Skeletal muscle cell (primary cell): ENCODE measurements at regions not wholly inside any gene's neighbourhood (a gene's known extent, or its start where the extent isn't known, plus 50 kb on each side); places are given as distances from the start of the nearest gene placed in this dataset.

Experiments used
- DNase-seq: peaks from one replicate; pipeline ENCODE4 v3.0.0-alpha.2; 2010; ENCODE audit warnings: low read depth
- H3K4me3 ChIP-seq: 2 replicates; pipeline ENCODE4 v1.5.1; 2011; ENCODE audit warnings: low read depth, mild to moderate bottlenecking, control low read depth, low read length, moderate library complexity

DNA sequence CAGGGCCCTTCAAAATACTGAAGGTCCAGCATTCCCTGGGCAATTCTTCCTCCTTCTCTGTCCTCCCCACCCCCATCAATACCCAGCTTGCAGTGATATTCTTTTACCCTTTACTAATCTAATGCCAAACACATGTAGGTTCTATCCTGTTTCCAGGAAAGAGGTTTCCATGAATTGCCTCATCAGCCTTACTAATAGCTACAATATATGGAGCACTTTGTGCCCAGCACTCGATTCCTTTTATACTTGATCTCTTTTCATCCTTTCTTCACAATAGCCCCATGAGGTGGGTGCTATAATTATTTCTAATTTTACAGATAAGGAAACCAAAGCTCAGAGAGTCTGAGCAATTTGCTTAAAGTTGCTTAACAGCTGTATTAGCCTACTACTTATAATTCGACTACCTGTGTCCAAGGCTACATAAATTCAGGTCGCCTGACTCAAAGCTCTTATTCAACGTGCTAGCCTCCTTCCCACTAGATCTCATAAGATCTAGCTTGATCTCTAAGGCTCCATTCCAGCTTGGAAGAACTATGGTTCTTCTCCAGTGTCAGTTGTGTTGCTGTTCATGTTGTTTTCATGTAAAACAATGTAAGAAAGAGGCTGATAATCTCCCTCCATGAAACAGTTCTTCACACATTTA lies 229.6 kb upstream of the PGRMC2 start:
- peak; percentile 52 for DNase-seq
- H3K4me3 ChIP-seq = no peak overlapping the region

DNA sequence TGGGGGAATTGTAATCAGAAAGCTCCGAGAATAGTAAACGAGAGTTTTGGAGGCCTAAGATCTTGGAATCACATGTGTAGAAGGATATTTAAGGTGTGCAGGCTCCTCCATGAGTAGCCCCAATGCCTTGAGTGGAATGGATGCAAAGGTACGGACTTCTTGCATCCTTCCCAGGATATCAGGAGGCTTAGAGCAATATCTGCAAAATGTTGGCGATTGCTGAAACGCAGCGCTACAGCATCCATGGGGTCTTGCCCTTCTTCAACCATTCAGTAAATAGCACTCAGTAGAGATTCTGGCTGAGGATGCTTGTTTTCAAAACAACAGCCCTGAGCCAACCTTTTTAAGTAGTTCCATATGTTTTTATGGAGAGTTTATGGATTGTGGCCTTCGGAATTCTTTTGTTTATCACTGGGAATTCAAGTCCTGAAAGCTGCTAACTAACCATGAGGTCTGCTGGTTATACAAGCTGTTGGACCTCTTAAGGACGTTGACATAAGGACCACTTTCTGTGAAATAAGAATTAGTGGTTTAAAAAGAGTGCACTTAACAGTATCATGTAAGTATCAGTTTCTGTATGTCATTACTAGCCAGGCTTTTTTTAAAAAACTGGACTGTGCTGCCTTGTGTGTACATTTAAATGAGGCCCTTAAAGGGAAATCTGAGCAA lies 228.8 kb upstream of the PGRMC2 start:
- DNase-seq = peak; percentile 54
- no peak overlapping the region for H3K4me3 ChIP-seq

DNA sequence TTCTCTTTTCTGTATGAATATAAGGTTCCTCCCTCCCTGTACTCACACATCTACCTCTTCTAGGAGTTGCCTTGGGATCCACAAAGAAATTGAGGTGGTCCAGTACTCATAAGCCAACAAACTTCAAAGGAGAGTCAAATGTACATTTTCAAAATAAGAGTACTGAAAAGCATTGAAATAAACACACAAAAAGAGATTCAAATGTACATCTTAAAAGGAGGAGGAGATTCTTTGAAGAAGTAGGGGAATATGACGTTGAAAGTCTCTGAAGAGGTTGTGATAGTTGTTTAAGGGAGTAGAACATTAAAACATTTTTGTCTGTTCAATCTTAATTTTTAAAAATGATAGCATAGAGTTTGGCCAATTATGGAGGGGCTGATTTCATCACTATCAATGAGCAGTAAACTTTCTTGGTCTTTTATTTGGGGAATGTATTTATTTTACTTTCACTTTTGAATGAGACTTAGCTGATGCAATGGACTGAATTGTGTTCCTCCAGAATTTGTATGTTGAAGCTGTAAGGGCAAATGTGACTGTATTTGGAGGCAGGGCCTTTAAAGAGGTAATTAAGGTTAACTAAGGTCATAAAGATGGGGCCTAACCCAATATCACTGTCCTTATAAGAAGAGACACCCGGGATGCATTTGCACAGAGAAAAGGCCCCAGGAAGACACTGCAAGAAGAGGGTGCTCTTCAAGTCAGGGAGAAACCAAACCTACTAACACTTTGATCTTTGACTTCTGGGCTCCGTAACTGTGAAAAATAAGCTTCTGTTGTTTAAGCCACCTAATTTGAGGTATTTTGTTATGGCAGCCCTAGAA lies 226.3 kb upstream of the PGRMC2 start:
- no peak for DNase-seq

DNA sequence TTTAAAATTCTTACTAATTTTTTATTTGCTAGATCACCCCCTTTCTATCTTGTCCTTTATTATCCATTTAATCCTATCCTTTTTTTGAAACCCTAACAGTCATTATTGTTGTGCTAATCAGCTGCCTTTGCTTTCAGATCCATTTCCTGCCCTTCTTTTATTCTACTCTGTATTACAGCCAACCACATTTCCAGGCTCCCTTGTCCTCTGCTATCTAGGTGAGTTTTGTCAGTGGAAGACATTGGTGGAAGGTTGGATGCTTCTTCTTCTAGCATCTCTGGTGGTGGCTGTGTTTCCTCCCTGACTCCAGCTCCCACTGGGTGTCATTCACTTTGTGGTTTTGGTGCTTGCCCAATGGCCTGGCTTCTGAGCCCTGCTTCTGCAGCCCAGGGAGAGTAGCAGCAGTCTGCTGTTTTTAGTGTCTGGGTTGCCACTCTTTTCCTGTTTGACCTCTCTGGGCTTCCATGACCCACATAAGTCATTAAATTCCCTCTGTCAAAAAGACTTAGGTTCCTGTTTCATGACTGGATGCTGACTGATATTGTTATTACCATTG lies 225.2 kb upstream of the PGRMC2 start:
- H3K4me3 ChIP-seq = no peak overlapping the region
- no peak for DNase-seq

More for the DNA sequence above, 226.3 kb upstream of the PGRMC2 start:
- H3K4me3 ChIP-seq = no peak overlapping the region

DNA sequence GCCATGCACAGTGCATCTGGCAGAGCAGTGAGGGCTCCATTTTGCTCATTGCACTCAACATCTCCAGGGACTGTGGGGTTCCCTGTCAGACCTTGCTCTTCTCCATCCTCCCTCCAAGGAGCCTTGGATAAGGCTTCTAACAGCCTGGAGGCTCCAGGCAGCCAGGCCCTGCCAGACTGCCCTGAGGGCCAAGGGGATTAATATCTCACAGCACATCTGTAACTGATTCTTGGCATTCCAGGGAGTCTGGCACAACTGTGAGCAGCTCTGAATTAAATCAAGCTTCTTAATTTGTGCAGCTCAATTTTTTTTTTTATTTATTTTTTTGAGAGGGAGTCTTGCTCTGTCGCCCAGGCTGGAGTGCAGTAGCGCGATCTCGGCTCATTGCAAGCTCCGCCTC lies 224.5 kb upstream of the PGRMC2 start:
- no peak overlapping the region for H3K4me3 ChIP-seq
- no peak for DNase-seq

DNA sequence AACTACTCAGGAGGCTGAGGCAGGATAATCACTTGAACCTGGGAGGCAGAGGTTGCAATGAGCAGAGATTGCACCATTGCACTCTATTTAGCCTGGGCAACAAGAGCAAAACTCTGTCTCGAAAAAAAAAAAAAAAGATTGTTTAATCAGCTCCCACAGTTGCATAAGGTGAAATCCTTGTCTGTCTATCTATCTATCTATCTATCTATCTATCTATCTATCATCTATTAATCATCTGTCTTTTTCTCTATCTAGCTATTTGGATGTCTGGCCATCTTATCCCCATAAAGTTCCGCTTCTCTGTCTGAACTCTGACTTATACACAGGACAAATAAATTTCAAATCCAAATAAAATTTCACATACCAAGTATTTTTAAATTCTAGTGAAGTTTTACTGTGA lies 223.2 kb upstream of the PGRMC2 start:
- DNase-seq = no peak
- H3K4me3 ChIP-seq = no peak overlapping the region

DNA sequence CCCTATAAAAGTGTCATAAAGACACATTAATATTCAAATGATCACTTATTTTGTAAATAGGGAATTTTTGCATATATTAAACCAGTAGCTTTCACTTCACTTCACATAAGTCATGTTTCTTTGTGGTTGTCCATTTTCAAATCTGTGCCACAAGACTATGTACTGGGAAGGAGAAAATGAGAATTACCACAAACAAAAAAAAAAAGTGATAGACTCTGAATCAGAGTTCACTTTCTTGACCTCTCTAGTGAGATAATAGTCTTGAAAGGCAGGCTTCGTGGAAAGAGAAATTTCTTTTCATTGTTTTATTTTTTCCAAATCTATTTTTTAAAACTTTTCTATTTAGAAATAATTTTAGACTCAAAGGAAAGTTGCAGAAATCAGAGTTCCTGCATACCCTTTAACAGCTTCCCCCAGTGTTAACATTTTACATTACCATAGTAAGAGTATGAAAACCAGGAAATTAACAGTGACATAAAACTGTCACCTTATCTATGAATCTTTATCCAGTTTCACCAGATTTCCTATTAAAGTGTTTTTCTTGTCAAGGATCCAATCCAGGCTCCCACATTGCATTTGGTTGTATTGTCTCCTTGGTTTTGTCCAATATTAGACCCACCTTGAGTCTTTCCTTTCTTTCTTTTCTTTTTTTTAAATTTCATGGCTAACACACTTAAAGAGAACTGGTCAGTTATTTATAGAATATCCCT lies 215.4 kb upstream of the PGRMC2 start:
- DNase-seq = no peak
- no peak overlapping the region for H3K4me3 ChIP-seq

DNA sequence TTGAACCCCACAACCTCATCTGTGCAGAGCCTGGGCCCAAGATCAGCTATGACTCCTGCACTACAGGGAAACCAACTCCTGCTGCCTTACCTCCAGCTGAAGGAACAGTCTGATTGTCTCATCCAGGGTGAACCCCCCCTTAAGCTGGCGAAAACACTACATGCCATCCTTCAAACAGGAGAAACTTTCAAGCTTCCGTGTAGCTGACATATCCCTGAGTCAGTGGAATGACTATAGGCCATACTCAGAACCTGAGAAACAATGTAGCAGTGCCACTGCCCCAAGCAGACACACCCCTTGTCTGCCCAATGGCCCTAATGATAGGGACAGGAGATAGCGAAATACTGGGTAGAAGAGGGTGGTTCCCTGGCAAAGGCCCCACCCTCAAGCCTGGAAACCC lies 213.6 kb upstream of the PGRMC2 start:
- H3K4me3 ChIP-seq = no peak overlapping the region
- DNase-seq = no peak

DNA sequence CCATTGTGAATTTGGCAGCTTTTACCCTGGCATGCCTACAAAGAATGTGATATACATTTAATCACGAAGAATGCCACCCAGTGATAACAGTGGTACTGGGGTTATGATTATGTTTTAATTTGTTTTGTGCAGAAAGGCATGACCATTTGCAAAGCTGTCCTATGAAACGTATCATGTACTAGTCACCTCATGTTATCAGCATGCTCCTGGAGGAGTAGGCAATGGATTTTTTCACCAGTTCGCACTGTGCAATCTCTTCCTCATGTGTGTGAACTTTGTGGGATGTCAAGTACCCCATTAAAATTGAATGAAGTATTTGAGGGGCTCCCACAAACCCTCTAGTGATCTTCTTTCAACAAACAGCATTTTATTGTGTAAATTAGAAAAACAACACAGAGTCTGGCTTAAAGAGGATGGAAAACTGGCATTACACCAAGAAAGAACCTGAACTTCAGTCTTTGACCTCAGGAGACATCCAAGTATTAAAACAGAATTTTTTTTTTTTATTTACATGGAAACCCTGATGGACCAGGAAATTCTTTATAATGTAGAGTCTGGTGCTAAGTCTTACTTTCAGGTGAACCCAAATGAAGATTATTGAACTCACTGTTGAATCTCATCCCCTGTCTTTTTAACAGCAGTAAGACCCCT lies 200.6 kb upstream of the PGRMC2 start:
- no peak for DNase-seq
- H3K4me3 ChIP-seq = no peak overlapping the region

DNA sequence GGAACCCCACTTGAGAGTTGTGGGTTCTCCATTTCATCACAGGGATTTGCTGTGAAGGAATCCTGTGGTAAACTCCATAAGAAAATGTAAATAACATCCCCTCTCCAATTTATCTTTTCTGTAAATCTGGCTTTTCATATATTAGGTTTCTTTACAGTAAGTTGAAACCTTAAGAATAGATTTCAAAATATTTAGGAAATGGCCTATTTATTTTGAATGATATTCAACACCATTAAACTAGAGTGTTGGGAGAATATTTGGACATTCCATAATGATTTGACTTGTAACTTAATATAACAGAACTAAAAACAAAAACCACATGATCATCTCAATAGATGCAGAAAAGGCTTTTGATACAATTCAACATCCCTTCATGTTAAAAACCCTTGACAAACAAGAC lies 197.3 kb upstream of the PGRMC2 start:
- DNase-seq = no peak
- no peak overlapping the region for H3K4me3 ChIP-seq

DNA sequence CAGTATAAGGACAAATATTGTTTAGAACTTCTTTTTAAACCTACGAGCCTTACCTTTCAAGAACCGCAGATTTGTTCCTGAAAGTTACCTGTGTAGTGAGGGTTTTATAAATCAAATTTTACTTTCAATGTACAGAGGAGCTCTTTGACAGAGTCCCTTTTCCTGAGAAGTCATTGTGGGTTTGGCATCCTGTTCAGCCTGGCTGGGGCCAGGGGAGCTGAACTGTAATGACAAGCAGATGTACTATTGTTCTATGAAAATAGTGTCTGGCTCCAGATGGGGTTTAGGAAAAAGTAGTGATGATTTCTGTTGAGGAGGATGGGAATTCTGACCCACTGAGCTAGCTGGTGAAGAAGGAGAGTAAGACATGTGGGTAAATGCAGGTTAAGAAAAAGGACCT lies 196.2 kb upstream of the PGRMC2 start:
- H3K4me3 ChIP-seq = no peak overlapping the region
- DNase-seq = no peak

DNA sequence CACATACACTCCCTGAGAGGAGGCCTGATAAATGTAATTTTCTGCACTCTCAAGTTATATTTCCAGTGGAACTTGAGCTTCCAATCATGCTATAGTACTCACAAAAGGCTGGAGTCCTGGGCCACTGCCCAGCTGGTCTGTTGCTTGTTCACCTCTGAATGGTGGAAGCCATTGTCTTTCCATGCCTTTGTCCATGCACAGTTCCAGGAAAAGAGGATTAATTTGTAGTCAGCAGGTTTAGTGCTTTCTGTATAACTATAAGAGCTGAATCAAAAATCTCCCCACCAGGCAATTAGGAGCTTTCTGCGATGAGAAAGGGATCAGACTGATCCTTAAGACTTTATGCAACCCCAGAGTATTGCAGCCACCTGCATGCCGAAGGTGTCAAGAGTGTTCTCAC lies 195.4 kb upstream of the PGRMC2 start:
- H3K4me3 ChIP-seq = no peak overlapping the region
- no peak for DNase-seq

DNA sequence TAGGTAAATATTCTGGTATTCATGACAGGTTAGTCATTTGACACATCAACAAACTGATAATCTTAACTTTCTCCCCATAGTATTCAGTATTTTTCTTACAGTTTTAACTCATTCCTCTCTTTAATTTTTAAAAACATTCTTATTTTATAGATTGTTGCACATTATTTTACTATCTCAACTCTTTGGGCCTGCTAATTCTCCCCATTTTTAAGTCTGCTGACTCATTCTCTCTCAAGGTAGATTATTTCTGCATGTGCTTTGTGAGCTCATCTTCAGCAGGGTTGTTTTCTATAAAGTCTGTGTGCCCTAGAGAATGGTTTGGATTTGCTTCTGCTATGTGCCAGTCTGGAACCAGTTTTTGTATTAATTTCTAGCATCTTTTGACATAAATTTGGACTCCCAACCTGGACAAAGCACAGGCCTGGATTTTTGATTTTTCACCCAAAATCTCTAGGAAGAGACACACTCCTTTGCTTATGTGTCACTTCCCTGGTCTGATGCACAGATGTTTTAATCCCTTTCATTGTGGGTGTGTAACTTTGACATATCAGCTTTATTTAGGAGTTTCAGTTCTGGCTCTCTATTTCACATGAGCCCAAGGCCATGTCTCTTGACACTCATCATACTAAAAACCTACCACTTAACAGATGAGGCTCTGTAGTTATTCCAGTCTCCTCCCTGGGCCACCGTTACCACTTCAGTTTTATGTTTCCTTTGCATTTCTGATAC lies 194.3 kb upstream of the PGRMC2 start:
- no peak overlapping the region for H3K4me3 ChIP-seq
- DNase-seq = no peak

DNA sequence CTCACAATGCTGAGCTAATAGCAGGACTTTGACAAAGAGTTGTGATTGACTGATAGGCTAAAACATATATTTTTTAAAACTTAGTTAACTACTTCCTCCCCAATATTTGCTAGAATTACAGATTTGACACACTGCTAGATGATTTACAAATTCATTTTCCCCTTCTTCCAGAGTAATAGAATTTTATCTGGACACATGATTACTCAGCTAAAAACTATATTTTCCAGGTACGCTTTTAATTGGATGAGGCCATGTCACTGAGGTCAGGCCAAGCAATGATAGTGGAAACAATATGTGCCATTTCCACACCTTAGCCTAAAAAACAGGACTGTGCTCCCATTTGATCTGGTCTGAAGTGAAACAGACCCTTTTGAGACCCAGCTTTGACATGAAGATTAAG lies 193.3 kb upstream of the PGRMC2 start:
- DNase-seq = no peak
- no peak overlapping the region for H3K4me3 ChIP-seq

DNA sequence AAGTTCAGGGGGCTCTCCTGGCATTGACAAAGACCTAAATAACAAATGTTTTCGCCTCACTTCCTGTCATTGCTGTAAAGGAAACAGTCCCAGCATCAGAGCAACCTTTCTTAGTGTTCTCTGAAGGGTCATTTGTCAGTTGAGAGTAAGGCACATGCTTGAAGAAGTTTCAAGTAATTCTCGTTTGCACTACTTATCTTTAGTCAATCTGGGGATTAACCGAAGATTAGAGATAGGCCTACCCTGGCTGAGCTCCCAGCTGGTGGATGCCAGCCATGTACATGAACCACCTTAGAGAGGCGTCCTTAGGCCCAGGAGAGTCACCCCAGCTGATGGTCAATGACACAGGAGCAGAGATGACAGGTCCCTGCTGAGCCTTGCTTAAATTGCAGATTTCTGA lies 189.9 kb upstream of the PGRMC2 start:
- no peak for DNase-seq
- H3K4me3 ChIP-seq = no peak overlapping the region

DNA sequence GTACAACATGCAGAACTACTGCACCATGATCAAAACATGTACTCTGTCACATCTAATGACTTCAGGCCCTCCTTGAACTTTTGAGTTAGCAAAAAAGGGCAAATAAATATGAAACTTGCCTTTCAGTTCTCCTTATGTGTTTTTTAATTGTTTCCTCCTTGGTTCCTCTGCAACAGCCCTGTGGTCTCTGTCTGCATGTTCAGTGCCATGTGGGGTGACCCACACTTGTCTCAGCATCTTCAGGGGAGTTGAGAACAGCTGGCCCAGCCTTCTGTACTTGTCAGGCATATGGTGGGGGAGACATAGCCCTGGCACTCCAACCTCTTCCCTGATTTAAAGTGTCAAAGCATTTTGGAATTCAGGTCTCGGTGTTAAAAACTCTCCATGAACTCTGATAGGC lies 188.0 kb upstream of the PGRMC2 start:
- no peak for DNase-seq
- no peak overlapping the region for H3K4me3 ChIP-seq

DNA sequence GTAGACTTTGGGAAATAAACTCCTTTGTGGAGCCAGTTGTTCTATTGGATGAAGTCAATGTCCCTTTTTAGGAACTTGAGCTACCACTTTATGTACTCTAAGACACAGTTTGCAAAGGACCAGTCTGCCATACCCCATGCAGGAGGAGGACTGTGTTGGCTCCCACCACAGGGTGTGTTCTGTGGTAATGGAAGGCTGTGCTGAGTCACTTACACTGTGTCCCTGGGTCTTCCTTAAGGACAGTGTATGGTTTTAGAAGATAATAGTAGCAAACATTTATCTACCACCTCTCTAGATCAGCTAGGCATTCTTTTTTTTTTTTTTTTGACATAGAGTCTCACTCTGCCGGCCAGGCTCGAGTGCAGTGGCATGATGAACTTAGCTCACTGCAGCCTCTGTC lies 184.0 kb upstream of the PGRMC2 start:
- no peak overlapping the region for H3K4me3 ChIP-seq
- DNase-seq = no peak

DNA sequence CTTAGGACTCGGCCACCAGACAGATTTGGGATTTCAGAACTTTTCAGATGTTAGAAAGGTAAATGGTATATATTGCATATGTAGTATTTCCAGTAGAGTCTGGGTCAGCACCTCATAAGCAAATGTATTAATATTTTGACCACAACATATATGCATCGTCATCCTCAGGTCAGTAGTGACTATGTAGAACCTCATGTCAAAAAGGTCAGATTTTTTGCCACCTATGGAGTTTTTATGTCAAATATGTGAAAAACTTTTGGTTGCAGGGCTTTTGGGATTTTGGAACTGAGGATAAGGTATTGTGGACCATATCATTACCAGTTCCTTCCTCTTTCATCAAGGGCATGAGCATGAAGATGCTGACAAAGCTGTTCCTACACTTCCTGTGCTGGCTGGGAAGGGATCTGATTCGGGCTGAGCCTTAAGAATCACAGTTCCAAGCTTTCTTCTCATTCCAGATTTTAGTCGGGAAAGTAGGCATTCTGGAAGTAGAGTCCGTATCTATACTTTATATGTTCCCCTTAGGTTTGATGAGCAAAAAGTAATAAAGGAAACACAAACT lies 183.0 kb upstream of the PGRMC2 start:
- no peak overlapping the region for H3K4me3 ChIP-seq
- no peak for DNase-seq
